C4-2B (cell line): ENCODE measurements at regions not wholly inside any gene's neighbourhood (a gene's known extent, or its start where the extent isn't known, plus 50 kb on each side); places are given as distances from the start of the nearest gene placed in this dataset.

Experiments
- CTCF ChIP-seq: fragments of 450-650 bp; conservative IDR thresholded peaks from 2 replicates; pipeline ENCODE4 v1.5.1; 2017; ENCODE audit warnings: mild to moderate bottlenecking
- ZFX ChIP-seq: fragments of 450-650 bp; IDR thresholded peaks from 2 replicates; pipeline ENCODE4 v1.6.1; 2017

GRCh38 chr5:164962329-164962961 is 1457.0 kb downstream of the MAT2B start:
- TF ChIP-seq CTCF (no peak), ZFX (no peak)
